Panc1 (cell line): ENCODE measurements at regions not wholly inside any gene's neighbourhood (a gene's known extent, or its start where the extent isn't known, plus 50 kb on each side); places are given as distances from the start of the nearest gene placed in this dataset.

Source experiments
- ATAC-seq: fragments of 200-7000 bp; cut with Tn5 transposase; 2 replicates; pipeline ENCODE4 v1.9.1; 2020; ENCODE audit warnings: mild to moderate bottlenecking, moderate library complexity
- BruUV-seq: library from RNA; stranded (reverse); fragments of 400-500 nt; replicated peaks from 2 replicates; lab custom pipeline; 2021; lab: Mats Ljungman, UMichigan
- CTCF ChIA-PET: fragments of 300-600 bp; sonication (Branson Sonifier 250); formaldehyde crosslinking; loops from one replicate; lab custom pipeline; 2022; ENCODE audit warnings: antibody characterized with exemption; lab: Charles Lee
- POLR2A ChIA-PET: fragments of 300-600 bp; sonication (Branson Sonifier 250); formaldehyde crosslinking; loops from one replicate; lab custom pipeline; 2022; ENCODE audit warnings: antibody characterized with exemption; lab: Charles Lee
- DNase-seq: peaks from one replicate; pipeline ENCODE4 v3.0.0-alpha.2; 2010; ENCODE audit warnings: low read depth, low spot score
- H3K27ac ChIP-seq: 2 replicates; pipeline ENCODE4 v1.5.1; 2011; ENCODE audit warnings: mild to moderate bottlenecking, low read length, inconsistent platforms
- H3K27me3 ChIP-seq: fragments of 200-500 bp; sonication (Bioruptor generic); 2 replicates; pipeline ENCODE4 v1.6.0; 2014; ENCODE audit warnings: low read length, inconsistent platforms; ENCODE audit not compliant: control insufficient read depth, insufficient read depth
- H3K36me3 ChIP-seq: fragments of 200-500 bp; sonication (Bioruptor generic); 2 replicates; pipeline ENCODE4 v1.5.1; 2014; ENCODE audit warnings: inconsistent platforms, mild to moderate bottlenecking, low read length, moderate library complexity; ENCODE audit not compliant: control insufficient read depth, insufficient read depth
- H3K4me1 ChIP-seq: 2 replicates; pipeline ENCODE4 v1.5.1; 2011; ENCODE audit warnings: inconsistent platforms, mild to moderate bottlenecking, low read length, moderate library complexity; ENCODE audit not compliant: control insufficient read depth, insufficient read depth
- H3K4me3 ChIP-seq, 2 experiments: 2 replicates each; pipeline ENCODE4 v1.5.1; 2011 to 2012; ENCODE audit warnings: low read depth in 2 of 2, low read length in 2 of 2, mild to moderate bottlenecking in 2 of 2, inconsistent platforms in 1 of 2, moderate library complexity in 1 of 2
- H3K9me3 ChIP-seq: fragments of 200-500 bp; sonication (Bioruptor generic); 2 replicates; pipeline ENCODE4 v1.5.1; 2014; ENCODE audit warnings: low read depth, mild to moderate bottlenecking, inconsistent platforms, low read length, moderate library complexity; ENCODE audit not compliant: control insufficient read depth, insufficient read depth
- CTCF ChIP-seq: fragments of 450-650 bp; IDR thresholded peaks from 2 replicates; pipeline ENCODE4 v1.5.1; 2017; ENCODE audit warnings: mild to moderate bottlenecking
- POLR2AphosphoS5 ChIP-seq: IDR thresholded peaks from 2 replicates; pipeline ENCODE4 v1.6.1; 2012; ENCODE audit warnings: mild to moderate bottlenecking, low read depth, low read length, moderate library complexity
- REST ChIP-seq, 2 experiments: IDR thresholded peaks; 2 replicates each; pipeline ENCODE4 v1.6.1; 2011 to 2012; ENCODE audit warnings: low read depth in 2 of 2, control low read depth in 1 of 2, low read length in 1 of 2, mild to moderate bottlenecking in 1 of 2, moderate library complexity in 1 of 2; ENCODE audit not compliant: insufficient read depth in 1 of 2
- SIN3A ChIP-seq: IDR thresholded peaks from 2 replicates; pipeline ENCODE4 v1.6.1; 2012; ENCODE audit warnings: low read depth, mild to moderate bottlenecking, low read length, moderate library complexity, borderline replicate concordance; ENCODE audit not compliant: insufficient read depth
- TCF7L2 ChIP-seq: IDR thresholded peaks from 2 replicates; pipeline ENCODE4 v1.6.1; 2011; ENCODE audit warnings: mild to moderate bottlenecking, low read depth, low read length, inconsistent platforms
- in situ Hi-C: cut with HindIII; loops from 2 replicates; pipeline ENCODE4 v1.10.0; 2016; ENCODE audit warnings: low sequenced_read_pairs, low pct_unique_long_range_greater_than_20kb
- intact Hi-C: fragments of 100-400 bp; cut with micrococcal nuclease; formaldehyde crosslinking; loops from one replicate; pipeline ENCODE4 v1.10.0; 2022; ENCODE audit not compliant: unreplicated experiment

- Histone ChIP-seq H3K4me1 (no peaks in the 10 kb centered on the region), H3K27ac (no peak overlapping the region), H3K4me3 (no peak overlapping the region), H3K9me3 (no peaks in the 10 kb centered on the region), H3K27me3 (no peaks in the 10 kb centered on the region), H3K36me3 (no peaks in the 10 kb centered on the region)
- intact Hi-C loops, result no loop called here
- no peak for ATAC-seq
- in situ Hi-C loops, result no loop called here
- no TSS peak for BruUV-seq
- POLR2A ChIA-PET, result no interaction called here
- no peak for DNase-seq
- CTCF ChIA-PET, result interaction anchor here (1.2 to 2.8 kb wide), 2 partner anchors 33 to 327 kb away, joined by 3 to 15 read pairs; no protein-coding TSS in a partner anchor
- TF ChIP-seq REST (IDR thresholded peaks at IDR 0.05; ENCODE audit: insufficient read depth in 1 of 2, low read depth in 2 of 2, low read length in 1 of 2) (no peak), CTCF (no peak), POLR2AphosphoS5 (no peak), SIN3A (no peak), TCF7L2 (no peak)
Measured at GRCh38 chr5:54844266-54844665, 141.1 kb downstream of the ESM1 start.

DNA sequence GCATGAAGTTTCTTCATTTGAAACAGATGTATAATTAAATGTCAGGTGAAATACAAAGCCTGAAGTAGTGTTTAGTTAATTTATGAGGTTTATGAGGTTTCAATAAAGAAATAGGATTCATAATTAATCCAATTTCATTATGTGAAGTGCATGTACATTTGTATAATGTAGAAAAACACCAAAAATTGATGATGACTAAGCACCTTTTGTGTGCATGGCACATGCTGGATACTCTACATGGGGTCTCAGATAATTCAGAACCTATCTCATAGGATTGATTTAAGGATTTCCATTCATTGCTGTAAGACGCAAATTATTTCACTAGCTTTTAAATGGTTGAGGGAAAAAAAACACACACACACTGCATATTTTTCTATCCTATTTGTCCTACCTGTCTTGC lies 143.9 kb downstream of the ESM1 start:
- in situ Hi-C loops (no loop called here), intact Hi-C loops (no loop called here)
- POLR2A ChIA-PET, result no interaction called here
- ATAC-seq (no peak), DNase-seq (no peak)
- no peak for TF ChIP-seq TCF7L2
- TF ChIP-seq SIN3A, result no peak
- no peak for TF ChIP-seq REST (IDR thresholded peaks at IDR 0.05; ENCODE audit: insufficient read depth in 1 of 2, low read depth in 2 of 2, low read length in 1 of 2)
- no peak for TF ChIP-seq CTCF
- no peak for TF ChIP-seq POLR2AphosphoS5
- Histone ChIP-seq H3K4me1 (no peaks in the 10 kb centered on the region), H3K4me3 (no peak overlapping the region), H3K9me3 (no peaks in the 10 kb centered on the region), H3K27ac (no peak overlapping the region), H3K36me3 (no peaks in the 10 kb centered on the region), H3K27me3 (no peaks in the 10 kb centered on the region)
- no TSS peak for BruUV-seq
- CTCF ChIA-PET, result no interaction called here
